ENCODE measurements at regions not wholly inside any gene's neighbourhood (a gene's known extent, or its start where the extent isn't known, plus 50 kb on each side); places are given as distances from the start of the nearest gene placed in this dataset.

DNA sequence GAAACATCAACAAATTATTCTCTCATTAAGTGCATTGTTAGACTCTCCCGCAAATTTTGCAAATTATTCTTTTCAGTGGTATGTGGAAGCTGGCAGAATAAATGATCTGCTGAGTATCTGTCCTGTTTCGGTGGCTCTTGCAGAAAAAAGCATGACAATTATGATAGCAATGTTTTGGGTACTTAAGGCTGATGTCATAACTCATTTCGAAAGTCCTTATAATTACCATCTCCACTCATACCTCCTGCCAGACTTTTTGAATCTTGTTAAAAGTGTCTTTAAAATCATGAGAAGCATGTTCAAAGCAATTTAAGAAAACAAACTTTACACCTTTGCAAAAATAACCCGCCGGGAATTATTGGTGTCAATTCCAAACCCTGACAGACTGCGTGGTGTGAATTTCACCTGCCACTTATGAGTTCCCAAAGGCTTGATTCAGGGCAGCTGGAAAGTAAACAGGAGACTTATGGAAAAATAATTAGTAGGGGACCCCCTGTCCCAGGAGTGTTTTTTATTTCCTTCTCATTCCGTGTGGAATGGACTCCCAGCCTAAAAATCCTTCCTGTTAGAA lies 87.6 kb upstream of the E2F3 start:
- DNase-seq = no peak

DNA sequence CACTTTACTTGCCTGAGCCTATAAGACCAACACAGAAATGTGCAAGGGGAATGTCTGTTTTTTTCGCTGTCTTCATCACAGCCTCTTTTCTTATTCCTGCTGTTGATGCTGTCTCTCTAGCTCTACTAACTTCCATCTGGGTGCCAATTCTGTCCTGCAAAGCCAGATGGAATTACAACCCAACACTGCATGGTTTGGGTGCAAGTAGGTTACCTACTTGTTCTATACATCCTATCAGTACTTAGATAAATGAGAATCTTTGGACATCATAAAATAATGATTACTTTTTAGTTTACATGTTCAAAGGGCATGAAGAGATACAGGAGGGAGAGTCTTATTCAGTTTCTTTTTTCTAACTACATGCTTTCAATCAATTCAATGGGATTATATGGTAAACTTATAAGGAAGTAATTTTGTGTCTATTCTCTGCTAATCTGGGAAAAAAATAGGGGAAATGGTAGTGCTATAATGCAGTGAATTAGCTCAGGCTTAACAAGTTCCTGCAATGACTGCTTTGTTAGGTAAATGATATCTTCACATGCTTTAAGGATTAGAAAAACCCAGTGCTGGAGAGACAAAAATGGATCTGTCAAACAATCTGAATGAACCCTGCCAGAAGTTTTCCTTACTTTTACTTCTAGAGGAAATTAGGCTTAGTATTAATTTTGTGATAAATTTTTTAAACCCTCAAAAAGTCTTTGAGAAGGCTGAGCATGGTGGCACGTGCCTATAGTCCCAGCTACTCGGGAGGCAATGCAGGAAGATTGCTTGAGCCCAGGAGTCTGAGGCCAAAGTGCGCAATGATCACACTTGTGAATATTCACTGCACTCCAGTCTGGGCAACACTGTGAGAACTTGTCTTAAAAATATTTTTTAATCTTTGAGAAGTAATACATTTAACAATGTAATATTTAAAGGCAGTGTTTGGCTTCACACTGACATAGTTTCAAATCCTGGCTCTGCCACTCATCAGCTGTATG lies 86.5 kb upstream of the E2F3 start:
- DNase-seq = no peak

DNA sequence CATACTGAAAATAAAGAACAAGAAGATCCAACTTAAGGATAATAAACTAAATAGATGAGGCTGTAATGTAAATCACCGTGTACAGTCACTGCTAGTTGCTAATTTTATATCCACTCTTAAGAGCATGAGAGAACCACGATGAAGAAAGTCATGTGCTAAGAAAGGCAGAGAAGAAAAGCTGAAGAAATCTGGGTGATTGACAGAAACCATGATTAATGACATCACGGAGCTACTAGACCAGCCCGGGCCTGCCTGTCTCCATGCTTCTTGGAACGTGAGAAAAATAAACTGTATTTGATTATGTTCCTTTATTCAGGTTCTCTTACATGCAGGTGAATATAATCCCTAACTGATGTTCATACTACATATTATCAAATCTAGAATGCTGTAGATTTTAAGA lies 84.2 kb upstream of the E2F3 start:
- DNase-seq = no peak

DNA sequence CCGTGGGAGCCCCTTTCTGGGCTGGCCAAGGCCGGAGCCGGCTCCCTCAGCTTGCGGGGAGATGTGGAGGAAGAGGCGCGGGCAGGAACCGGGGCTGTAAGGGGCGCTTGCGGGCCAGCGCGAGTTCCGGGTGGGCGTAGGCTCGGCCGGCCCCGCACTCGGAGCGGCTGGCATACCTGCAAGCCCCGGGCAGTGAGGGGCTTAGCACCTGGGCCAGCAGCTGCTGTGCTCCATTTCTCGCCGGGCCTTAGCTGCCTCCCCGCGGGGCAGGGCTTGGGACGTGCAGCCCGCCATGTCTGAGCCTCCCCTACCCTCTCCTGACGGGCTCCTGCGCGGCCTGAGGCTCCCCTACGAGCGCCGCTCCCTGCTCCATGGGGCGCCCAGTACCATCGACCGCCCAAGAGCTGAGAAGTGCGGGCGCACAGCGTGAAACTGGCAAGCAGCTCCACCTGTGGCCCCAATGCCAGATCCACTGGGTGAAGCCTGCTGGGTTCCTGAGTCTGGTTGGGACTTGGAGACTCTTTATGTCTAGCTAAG lies 82.8 kb upstream of the E2F3 start:
- no peak for DNase-seq

DNA sequence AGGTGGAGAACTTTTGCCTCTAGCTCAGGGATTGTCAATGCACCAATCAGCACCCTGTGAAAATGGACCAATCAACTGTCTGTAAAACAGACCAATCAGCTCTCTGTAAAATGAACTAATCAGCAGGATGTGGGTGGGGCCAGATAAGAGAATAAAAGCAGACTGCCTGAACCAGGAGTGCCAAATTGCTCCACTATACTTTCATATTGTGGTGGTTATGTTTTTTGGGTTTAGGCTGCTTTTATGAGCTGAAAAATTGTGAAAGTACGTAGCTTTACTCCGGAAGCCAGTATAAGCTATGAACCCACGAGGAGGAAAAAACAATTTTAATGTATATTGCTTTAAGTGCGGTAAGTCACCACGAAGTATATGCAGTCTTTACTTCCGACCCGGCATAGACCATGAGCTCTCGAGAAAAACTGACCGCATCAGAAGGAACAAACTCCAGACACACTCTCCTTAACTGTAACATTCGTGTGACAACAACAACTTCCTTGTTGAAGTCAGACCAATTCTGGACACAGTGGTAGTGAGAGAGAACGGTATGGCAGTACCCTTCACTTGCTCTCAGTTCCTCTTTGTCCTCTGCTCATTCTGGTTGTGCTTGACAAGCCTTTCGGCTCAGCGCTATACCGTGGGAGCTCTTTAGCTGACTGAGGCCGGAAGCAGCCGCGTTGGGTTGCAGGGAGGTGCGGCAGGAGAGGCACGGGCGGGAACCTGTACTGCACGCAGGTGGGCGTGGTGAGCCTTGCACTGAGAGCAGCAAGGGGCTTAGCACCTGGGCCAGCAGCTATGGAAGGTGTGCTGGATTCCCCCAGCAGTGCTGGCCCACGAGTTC lies 81.9 kb upstream of the E2F3 start:
- DNase-seq = peak; percentile 61

DNA sequence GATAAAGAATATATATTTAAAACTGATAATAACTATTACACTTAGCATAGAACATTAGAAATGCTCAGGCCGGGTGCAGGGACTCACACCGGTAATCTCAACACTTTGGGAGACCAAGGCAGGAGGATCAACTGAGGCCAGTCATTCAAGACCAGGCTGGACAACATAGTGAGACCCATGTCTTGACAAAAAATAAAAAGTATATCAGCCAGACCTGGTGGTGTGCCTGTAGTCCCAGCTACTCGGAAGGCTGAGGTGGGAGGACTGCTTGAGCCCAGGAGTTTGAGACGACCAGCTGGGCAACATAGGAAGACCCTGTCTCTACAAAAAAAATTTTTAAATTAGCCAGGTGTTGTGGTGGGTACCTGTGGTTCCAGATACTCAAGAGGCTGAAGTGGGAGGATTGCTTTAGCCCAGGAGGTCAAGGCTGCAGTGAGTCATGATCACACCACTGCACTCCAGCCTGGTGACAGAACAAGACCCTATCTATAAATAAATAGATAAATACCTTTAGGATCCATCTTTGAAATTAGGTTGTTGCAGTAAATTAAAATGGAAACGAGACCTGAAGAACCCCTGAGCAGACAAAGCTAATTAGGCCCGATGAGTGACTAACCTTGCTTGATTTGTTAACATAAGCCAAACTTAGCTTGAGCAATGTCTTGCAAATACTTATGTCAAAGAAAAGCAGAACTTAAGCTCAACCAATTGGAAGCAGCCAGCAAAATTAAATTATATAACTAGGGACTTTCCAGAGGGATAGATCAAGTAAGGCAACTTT lies 75.8 kb upstream of the E2F3 start:
- DNase-seq = no peak

DNA sequence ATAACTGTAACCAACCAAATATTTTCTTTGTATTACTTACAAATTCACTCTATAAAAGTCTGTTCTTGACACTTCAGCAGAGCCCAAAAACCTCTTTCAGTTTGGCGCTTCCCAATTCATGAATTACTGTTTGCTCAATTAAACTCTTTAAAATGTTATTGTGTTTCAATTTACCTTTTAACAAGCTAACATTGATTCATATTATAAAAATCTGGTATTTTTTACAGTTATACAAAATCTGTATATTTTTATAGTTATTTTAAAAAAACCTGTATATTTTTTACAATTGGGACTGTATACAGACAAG lies 75.3 kb upstream of the E2F3 start:
- DNase-seq = no peak

DNA sequence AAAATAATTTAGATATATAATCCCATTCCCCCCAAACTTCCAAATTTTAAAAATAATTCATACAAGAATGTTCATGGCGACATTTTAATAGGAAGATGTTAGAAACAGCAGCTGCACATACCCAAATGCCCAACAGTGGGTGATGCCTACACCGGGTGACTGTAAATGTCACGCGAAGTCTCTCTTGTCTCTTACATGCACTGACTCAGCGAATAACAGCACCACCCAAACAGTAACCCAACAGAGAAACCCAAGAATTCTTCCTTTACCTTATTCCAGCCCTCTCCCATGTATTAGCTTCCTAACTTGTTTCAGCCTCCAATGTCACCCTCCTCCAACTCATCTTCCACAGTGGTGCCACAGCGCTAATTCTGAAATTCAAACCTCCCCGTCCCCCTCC lies 74.5 kb upstream of the E2F3 start:
- DNase-seq = no peak

DNA sequence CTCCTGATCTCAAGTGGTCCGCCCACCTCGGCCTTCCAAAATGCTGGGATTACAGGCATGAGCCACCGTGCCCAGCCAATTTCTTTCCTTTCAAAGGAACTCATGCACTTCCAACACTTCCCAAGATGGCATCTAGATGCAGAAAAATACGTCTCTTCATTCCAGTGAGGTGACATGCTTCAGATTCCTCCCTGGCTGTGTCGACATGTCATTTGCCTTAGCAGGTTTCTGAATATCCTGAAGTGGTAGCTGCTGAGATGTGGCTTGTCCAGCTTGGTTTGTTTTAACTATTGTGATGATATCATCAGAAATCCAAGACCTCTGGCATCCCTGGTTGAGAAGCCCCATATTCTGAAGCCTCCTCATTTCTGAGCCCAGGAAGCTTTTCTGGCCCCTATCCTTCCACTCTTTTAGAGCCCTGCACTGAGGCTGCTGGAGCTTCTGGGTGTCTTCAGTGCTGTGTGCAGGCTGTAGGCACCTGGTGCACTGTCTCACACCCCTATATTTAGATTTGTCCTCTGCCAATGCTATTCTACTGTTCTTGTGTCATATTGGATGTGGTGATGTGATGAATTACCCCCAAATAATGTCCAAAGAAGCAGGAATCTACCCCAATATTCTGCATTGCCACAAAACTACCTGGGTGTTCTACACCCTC lies 73.3 kb upstream of the E2F3 start:
- no peak for DNase-seq

DNA sequence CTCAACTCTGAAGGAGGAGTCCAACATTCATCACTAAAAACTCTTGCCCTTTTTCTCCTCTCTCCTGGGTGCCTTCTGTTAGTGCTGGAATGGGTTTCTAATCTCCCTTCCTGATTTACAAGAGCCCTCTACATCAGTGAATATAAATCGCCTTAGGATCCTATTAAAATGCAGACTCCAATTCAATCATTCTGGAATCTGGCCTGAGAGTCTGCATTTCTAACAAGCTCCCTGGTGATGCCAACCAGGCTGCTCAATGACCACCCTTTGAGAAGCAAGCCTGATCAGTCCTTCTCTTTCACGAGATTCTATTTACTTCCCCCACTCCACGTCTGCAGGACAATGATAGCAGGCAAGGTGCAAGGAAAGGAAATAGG lies 72.8 kb upstream of the E2F3 start:
- no peak for DNase-seq

DNA sequence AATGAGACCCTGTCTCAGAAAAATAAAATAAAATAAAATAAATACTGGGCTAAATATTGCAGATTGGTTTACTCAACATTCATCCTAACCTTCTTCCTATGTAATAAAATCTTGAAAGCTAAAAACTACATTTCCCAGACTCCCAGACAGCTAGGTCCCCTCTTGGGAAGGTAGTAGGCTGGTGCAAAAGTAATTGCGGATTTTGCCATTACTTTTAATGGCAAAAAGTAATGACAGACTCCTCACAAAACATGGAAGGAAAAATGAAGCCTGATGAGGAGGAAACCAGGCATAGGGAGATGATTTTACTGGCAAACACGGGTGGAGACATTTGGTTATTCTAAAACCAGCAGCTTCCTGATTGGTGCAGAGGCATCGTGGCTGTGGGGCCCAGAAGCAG lies 70.6 kb upstream of the E2F3 start:
- no peak for DNase-seq

DNA sequence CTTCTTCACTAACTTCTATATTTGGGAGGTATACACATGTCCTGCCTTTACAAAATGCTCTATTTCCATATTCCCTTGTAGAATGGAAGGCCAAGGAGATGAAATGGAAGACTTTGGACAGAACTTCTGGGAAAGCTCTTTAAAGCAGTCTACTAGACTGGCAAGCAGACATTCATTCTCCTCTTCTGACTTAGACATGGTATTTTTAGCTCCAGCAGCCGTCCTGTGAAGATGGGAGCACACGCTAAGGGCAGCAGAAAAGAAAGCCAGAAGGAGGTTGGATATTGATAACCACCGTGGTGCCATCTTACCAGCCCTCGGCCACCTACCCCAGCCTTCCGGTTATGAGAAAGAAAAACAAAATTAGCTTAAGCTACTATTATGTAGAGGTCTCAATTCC lies 70.1 kb upstream of the E2F3 start:
- DNase-seq = no peak

DNA sequence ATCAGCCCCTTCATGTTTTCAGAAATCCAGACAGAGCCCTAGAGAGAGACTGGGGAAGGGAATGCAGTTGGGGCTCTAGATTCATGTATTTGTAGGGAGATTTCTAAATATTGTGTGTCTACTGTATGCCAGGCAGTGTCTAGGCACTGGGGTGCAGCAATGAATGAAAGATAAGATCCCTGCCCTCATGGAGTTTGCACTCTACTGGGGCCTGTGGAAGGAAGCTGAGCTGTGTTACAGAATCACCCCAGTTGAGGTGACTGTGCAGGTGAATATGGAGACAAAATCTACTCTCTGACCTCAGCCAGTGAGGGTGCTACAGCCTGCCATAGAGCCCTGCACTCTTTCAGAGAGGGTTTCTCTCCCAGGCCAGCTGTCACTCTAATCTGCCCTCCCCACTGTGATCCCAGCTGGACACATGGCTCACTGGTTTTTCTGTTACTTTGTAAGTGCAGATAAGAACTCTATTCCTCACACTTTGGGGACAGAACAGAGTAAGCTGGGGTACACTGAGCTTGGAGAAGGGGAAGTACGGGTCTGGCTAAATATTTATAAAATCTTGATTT lies 69.2 kb upstream of the E2F3 start:
- DNase-seq = no peak

DNA sequence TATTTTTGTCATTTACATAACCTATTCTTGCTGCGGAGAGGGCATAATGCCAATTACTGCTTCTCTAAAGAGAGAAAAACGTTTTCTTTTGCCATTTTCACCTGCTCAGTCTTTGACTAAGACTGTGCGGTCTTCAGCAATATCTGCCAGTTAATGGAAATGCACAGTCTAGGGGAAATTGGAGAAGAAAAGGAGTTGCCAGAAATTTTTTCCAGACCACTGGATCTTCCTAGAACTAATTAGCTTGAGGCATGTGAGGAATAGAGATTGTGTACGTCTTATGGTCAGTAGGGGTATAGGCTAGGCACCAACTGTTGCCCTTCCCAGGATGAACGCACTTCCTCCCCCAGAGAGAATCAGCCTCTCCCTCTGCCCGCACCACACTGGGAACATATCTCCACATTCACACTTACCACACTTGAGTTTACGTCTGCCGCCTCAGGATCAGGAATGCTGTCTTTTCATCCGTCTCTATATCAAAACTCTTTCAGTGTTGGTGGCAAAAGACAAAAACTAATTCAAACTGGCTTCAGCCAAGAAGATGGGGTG lies 67.9 kb upstream of the E2F3 start:
- no peak for DNase-seq

DNA sequence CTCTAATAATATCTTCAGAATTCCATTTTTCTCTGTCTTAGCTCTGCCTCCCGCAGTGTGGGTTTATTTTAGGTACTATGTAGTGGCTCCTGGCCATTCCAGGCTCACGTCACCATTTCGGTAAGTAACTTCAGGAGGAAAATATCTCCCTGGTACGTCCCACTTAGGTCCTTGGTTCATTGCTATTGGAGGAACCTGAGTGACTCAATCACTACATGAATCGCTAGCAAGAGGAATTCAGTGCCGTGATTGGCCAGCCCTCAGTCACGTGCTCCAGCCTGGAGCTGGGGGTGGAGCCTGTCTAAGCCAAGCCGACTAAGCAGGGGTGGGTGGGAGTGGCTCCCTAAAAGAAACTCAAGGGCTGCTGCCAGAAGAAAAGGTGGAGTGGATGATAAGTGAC lies 67.3 kb upstream of the E2F3 start:
- no peak for DNase-seq

DNA sequence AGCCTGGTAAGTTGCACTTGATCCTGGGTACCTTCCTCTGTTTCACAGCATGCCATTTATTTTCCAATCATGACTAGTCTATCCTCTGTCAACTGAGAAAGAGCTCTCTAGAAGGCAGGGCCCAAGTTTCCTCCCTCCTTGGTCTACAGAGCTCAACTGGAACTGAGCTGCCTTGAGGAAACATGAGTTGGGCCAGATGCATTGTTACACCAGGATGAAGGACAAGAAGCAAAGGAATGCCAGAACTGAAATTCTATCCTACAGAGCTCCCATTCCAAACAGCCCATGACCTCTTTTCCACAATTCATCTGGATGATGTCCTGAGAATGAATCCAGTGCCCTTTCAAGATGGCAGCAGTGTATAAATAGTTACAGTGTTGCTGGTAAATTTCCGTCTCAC lies 66.7 kb upstream of the E2F3 start:
- no peak for DNase-seq

DNA sequence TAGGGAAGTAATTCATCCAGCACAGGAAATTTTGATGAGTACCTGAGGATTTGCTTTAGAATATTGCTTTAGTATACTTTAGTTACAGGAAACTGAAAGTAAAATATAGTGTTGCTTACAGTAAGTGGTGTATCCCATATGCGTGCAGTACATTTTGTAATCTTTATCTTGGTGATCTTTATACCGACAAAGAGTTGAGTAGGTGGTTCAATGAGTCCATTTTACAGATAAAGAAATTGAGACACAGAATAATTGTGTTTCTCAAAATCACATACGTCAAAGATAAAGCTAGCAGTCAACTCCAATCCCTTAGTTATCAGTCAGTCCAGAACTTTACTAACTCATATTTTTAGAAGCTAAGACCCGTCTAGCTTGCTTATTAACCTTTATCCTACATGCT lies 65.8 kb upstream of the E2F3 start:
- no peak for DNase-seq

DNA sequence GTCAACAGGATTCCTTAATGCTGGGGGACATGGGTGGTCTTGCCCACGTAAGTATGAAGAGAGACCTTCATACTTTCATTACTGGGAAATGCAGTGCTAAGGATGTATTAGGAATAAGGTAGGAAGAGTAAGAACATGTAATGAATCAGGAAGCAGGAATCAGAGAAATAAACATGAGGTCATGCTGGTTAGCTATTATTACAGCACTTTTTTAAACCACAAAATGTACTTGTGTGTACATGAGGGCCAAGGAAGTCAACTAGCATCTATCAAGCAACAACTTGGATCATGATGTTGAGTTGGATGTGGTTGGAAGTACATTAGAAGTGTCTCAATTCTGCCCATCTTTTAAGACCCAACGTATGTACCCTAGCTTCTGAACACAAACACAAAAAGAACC lies 63.5 kb upstream of the E2F3 start:
- no peak for DNase-seq

DNA sequence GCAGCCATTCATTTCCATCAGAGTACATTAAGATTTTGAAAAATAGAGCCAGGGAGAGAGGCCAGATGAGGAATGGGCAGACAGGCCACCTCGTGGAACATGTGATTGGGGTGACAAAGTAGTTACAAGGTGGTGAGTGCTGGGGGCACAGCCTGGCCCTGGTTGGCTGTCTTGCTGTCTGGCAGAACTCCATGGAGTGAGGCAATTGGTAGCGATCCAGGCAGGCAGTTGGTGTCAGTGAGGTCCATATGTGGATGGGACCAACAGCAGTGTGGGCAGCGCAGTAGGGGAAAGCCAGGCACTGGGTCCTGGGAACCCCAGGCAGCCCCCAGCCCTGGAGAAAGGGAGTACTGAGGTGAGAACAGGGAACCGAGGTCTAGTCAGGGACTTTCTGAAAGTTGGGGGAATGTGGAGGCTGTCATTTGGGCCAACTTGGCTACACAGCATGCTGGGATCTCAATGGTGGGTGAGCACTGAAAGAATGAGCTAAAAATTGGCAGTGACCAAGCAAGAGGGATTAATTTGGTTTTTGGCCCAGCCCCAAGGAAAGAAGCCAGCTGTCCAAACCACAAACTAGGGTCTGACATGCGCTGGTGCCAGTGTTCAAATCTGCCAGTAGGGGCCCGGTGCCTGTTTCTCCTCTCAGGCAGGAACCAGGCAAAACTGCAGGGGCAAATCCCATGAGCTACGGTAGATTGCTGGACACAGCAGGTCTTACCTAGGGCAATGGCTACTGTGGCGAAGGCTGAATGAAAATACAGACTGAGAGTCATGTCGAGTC lies 61.4 kb upstream of the E2F3 start:
- DNase-seq = no peak

DNA sequence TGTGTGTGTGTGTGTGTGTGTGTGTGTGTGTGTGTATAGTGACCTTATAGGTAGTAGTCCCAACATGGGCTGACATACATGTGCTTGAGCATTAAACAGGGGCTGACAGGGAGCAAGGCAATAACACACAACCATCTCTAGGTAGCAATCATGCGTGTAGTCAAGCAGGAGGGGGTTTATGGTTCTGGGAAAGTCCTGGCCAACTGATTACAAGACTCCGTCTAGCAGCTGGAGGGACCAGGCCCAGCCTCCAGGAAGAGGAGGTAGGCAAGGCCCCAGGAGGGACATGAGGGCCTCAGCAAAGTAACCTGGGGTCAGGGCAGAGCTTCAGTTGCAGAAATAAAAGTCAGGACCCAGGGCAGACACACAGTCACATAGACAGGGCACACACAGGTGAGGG lies 60.6 kb upstream of the E2F3 start:
- no peak for DNase-seq

DNA sequence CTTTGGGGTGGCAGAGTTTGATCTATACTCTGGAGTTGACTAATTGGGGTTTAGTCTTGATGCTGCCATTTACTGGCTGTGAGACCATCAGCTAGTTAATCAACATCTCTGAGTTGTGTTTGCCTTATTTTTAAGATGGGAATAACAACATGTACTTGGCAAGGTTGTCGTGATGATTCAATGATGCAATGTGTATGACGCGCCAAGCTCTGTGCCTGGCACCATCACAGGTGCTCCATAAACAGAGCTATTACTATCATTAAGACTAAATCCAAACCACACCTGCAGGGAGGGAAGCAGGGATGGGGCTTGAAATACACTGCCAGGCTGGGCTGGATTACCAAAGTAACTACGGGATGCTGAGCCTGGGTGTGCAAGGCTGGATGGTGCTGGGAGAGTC lies 60.1 kb upstream of the E2F3 start:
- no peak for DNase-seq

Measured in activated CD4-positive, alpha-beta T cell treated with anti-CD3 and anti-CD28 coated beads, Interleukin-2, amount 50 U/mL, for 1 hour (primary cell).